Testis (tissue), 2 donors: ENCODE measurements at regions not wholly inside any gene's neighbourhood (a gene's known extent, or its start where the extent isn't known, plus 50 kb on each side); places are given as distances from the start of the nearest gene placed in this dataset.

Experiments used
- CTCF ChIP-seq, 3 experiments: fragments of 450-650 bp in 2 of 3; fragments of 200-600 bp in 1 of 3; sonication (generic) in 1 of 3; IDR thresholded peaks; one replicate each; pipeline ENCODE4 v1.5.1; 2016 to 2019; ENCODE audit warnings: antibody characterized with exemption in 3 of 3, mild to moderate bottlenecking in 2 of 3, moderate library complexity in 1 of 3
- POLR2A ChIP-seq: fragments of 450-650 bp; IDR thresholded peaks from one replicate; pipeline ENCODE4 v1.6.1; 2017; ENCODE audit warnings: antibody characterized with exemption, mild to moderate bottlenecking, moderate library complexity

GRCh38 chr14:101399737-101400517 lies 161.4 kb upstream of the DIO3 start:
- TF ChIP-seq POLR2A (no peak), CTCF (IDR thresholded peaks at IDR 0.05) (no peak)
